ENCODE measurements at regions not wholly inside any gene's neighbourhood (a gene's known extent, or its start where the extent isn't known, plus 50 kb on each side); places are given as distances from the start of the nearest gene placed in this dataset.

- TF ChIP-seq, protein P1, sequence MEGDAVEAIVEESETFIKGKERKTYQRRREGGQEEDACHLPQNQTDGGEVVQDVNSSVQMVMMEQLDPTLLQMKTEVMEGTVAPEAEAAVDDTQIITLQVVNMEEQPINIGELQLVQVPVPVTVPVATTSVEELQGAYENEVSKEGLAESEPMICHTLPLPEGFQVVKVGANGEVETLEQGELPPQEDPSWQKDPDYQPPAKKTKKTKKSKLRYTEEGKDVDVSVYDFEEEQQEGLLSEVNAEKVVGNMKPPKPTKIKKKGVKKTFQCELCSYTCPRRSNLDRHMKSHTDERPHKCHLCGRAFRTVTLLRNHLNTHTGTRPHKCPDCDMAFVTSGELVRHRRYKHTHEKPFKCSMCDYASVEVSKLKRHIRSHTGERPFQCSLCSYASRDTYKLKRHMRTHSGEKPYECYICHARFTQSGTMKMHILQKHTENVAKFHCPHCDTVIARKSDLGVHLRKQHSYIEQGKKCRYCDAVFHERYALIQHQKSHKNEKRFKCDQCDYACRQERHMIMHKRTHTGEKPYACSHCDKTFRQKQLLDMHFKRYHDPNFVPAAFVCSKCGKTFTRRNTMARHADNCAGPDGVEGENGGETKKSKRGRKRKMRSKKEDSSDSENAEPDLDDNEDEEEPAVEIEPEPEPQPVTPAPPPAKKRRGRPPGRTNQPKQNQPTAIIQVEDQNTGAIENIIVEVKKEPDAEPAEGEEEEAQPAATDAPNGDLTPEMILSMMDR (IDR thresholded peaks at IDR 0.05) = no peak
- TF ChIP-seq TCF12 (IDR thresholded peaks at IDR 0.05) = no peak
- TF ChIP-seq RXRA (IDR thresholded peaks at IDR 0.05; ENCODE audit: borderline replicate concordance, low read depth) = no peak
- TF ChIP-seq EP300 (IDR thresholded peaks at IDR 0.05; ENCODE audit: borderline replicate concordance in 1 of 2, low read depth in 1 of 2, low read length in 1 of 2) = no peak
- no peak for TF ChIP-seq CHD2 (IDR thresholded peaks at IDR 0.05; ENCODE audit: low read length, partially characterized antibody)
- TF ChIP-seq, protein P2, sequence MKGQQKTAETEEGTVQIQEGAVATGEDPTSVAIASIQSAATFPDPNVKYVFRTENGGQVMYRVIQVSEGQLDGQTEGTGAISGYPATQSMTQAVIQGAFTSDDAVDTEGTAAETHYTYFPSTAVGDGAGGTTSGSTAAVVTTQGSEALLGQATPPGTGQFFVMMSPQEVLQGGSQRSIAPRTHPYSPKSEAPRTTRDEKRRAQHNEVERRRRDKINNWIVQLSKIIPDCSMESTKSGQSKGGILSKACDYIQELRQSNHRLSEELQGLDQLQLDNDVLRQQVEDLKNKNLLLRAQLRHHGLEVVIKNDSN (IDR thresholded peaks at IDR 0.05; ENCODE audit: borderline replicate concordance, low read depth) = no peak
- no peak for TF ChIP-seq PBX3 (IDR thresholded peaks at IDR 0.05)
- TF ChIP-seq TAF1 (IDR thresholded peaks at IDR 0.05; ENCODE audit: borderline replicate concordance, low read depth, low read length) = no peak
- no peak for TF ChIP-seq POLR2AphosphoS5 (IDR thresholded peaks at IDR 0.05; ENCODE audit: low read depth, low read length)
- no peak for TF ChIP-seq YY1 (IDR thresholded peaks at IDR 0.05; ENCODE audit: low read depth)
Observed at GRCh38 chr11:116364348-116364747, 408.4 kb downstream of the BUD13 start.

Data from SK-N-SH (cell line).